HepG2 (cell line): ENCODE measurements at regions not wholly inside any gene's neighbourhood (a gene's known extent, or its start where the extent isn't known, plus 50 kb on each side); places are given as distances from the start of the nearest gene placed in this dataset.

ENCODE experiments used
- ATAC-seq: fragments of 200-7000 bp; cut with Tn5 transposase; 3 replicates; pipeline ENCODE4 v1.9.1; 2020; ENCODE audit warnings: mild to moderate bottlenecking, moderate library complexity
- BruUV-seq: library from RNA; stranded (reverse); fragments of 400-500 nt; replicated peaks from 2 replicates; lab custom pipeline; 2021; lab: Mats Ljungman, UMichigan
- CTCF ChIA-PET: fragments of 300-600 bp; formaldehyde crosslinking; extraction: SDS; loops from one replicate; lab custom pipeline; 2021; ENCODE audit warnings: low total read pairs, inconsistent platforms, low intra/inter-chr PET ratio; lab: Yijun Ruan, JAX
- POLR2A ChIA-PET: fragments of 350-600 bp; sonication (Branson Sonifier 250); formaldehyde crosslinking; loops from one replicate; lab custom pipeline; 2020; ENCODE audit warnings: antibody characterized with exemption, inconsistent platforms; lab: Yijun Ruan, JAX
- DNase-seq: peaks from one replicate; pipeline ENCODE4 v3.0.0-alpha.2; 2015; ENCODE audit warnings: low spot score
- FAIRE-seq: peaks from 3 replicates; lab custom pipeline; 2011; peaks lifted over from hg19 to GRCh38; lab: Jason Lieb, UNC
- H2AFZ ChIP-seq: one replicate; pipeline ENCODE4 v1.6.1; 2011; ENCODE audit warnings: low read length, inconsistent platforms
- H3K27ac ChIP-seq: fragments of 300-600 bp; 3 replicates; pipeline ENCODE4 v1.8.0; 2011; ENCODE audit warnings: mixed run types, mild to moderate bottlenecking, mixed read lengths, low read length, inconsistent platforms; ENCODE audit not compliant: insufficient read depth; ENCODE audit errors: extremely low read length
- H3K27me3 ChIP-seq, 2 experiments: fragments of 200-600 bp in 1 of 2; 2 replicates in 1 of 2; 3 replicates in 1 of 2; pipeline versions ENCODE4 v1.6.0 to v1.8.0; 2011; ENCODE audit warnings: low read length in 2 of 2, mild to moderate bottlenecking in 2 of 2, moderate library complexity in 2 of 2, inconsistent platforms in 1 of 2; ENCODE audit not compliant: insufficient read depth in 2 of 2, control insufficient read depth in 1 of 2
- H3K36me3 ChIP-seq, 2 experiments: fragments of 200-600 bp in 1 of 2; replicated peaks in 1 of 2; 2 replicates in 1 of 2; 3 replicates in 1 of 2; pipeline versions ENCODE4 v1.5.1 to v1.8.0; 2011; ENCODE audit warnings: low read length in 2 of 2, inconsistent platforms in 1 of 2; ENCODE audit not compliant: insufficient read depth in 2 of 2, control insufficient read depth in 1 of 2
- H3K4me1 ChIP-seq: 2 replicates; pipeline ENCODE4 v1.5.1; 2012; ENCODE audit warnings: low read length, inconsistent platforms; ENCODE audit not compliant: insufficient read depth
- H3K4me2 ChIP-seq: 2 replicates; pipeline ENCODE4 v1.6.0; 2011; ENCODE audit warnings: low read depth, low read length, inconsistent platforms
- H3K4me3 ChIP-seq, 3 experiments: fragments of 200-600 bp in 1 of 3; sonication (generic), shearing (Covaris generic) in 1 of 3; replicated peaks in 1 of 3; 2 replicates each; pipeline ENCODE4 v1.5.1; 2011 to 2016; ENCODE audit warnings: low read length in 3 of 3, inconsistent platforms in 2 of 3, low read depth in 2 of 3, mild to moderate bottlenecking in 2 of 3, control low read depth in 1 of 3, mixed read lengths in 1 of 3; ENCODE audit not compliant: insufficient read depth in 1 of 3
- H3K79me2 ChIP-seq: one replicate; pipeline ENCODE4 v1.6.1; 2011; ENCODE audit warnings: low read length, inconsistent platforms; ENCODE audit not compliant: insufficient read depth
- H3K9ac ChIP-seq: 2 replicates; pipeline ENCODE4 v1.6.0; 2011; ENCODE audit warnings: mild to moderate bottlenecking, low read depth, low read length, inconsistent platforms; ENCODE audit not compliant: insufficient read depth
- H3K9me3 ChIP-seq: 2 replicates; pipeline ENCODE4 v1.5.1; 2012; ENCODE audit warnings: mild to moderate bottlenecking, low read length
- H4K20me1 ChIP-seq: 2 replicates; pipeline ENCODE4 v1.6.0; 2011; ENCODE audit warnings: inconsistent platforms, mild to moderate bottlenecking, low read length, moderate library complexity; ENCODE audit not compliant: insufficient read depth
- ATF5 ChIP-seq: sonication (generic); formaldehyde crosslinking; IDR thresholded peaks from 2 replicates; pipeline ENCODE4 v1.4.0; 2020; ENCODE audit warnings: mild to moderate bottlenecking, low read depth, missing genetic modification reagents
- ATF7 ChIP-seq, 2 experiments: fragments of 450-650 bp in 1 of 2; sonication (generic) in 1 of 2; formaldehyde crosslinking in 1 of 2; IDR thresholded peaks; 2 replicates each; pipeline versions ENCODE4 v1.4.0 to v1.6.1; 2016 to 2020; ENCODE audit warnings: antibody characterized with exemption in 1 of 2, mild to moderate bottlenecking in 1 of 2, missing genetic modification reagents in 1 of 2
- DMAP1 ChIP-seq: IDR thresholded peaks from 2 replicates; pipeline ENCODE4 v1.6.1; 2016
- EED ChIP-seq: sonication (generic); formaldehyde crosslinking; IDR thresholded peaks from 2 replicates; pipeline ENCODE4 v1.5.0; 2020; ENCODE audit warnings: mild to moderate bottlenecking, missing genetic modification reagents
- EHMT2 ChIP-seq: fragments of 200-600 bp; sonication (generic); IDR thresholded peaks from 2 replicates; pipeline ENCODE4 v1.7.0; 2017; ENCODE audit warnings: antibody characterized with exemption, low read depth, low read length, borderline replicate concordance
- NCOR1 ChIP-seq: fragments of 200-600 bp; sonication (generic); IDR thresholded peaks from 2 replicates; pipeline ENCODE4 v1.7.0; 2017; ENCODE audit warnings: antibody characterized with exemption, low read length, borderline replicate concordance
- TARDBP ChIP-seq: sonication (generic); formaldehyde crosslinking; IDR thresholded peaks from 2 replicates; pipeline ENCODE4 v1.8.0; 2022; ENCODE audit warnings: mild to moderate bottlenecking, missing genetic modification reagents
- TRIM24 ChIP-seq: sonication (generic); formaldehyde crosslinking; IDR thresholded peaks from 2 replicates; pipeline ENCODE4 v1.8.0; 2022; ENCODE audit warnings: mild to moderate bottlenecking, missing genetic modification reagents
- ZEB1 ChIP-seq: IDR thresholded peaks from 2 replicates; pipeline ENCODE4 v1.6.1; 2012; ENCODE audit warnings: mild to moderate bottlenecking, low read depth, inconsistent platforms; ENCODE audit not compliant: insufficient replicate concordance
- ZNF282 ChIP-seq: fragments of 450-650 bp; IDR thresholded peaks from 2 replicates; pipeline ENCODE4 v1.6.1; 2018; ENCODE audit not compliant: partially characterized antibody
- ZNF431 ChIP-seq: sonication (generic); formaldehyde crosslinking; IDR thresholded peaks from 2 replicates; pipeline ENCODE4 v1.9.0; 2022; ENCODE audit warnings: missing genetic modification reagents, low read depth, mild to moderate bottlenecking, borderline replicate concordance
- ZNF510 ChIP-seq: sonication (generic); formaldehyde crosslinking; IDR thresholded peaks from 2 replicates; pipeline ENCODE4 v1.4.0; 2020; ENCODE audit warnings: low read depth, mild to moderate bottlenecking, missing genetic modification reagents
- ZNF652 ChIP-seq: IDR thresholded peaks from 2 replicates; pipeline ENCODE4 v1.6.1; 2016; ENCODE audit warnings: low read depth, borderline replicate concordance
- ZNF850 ChIP-seq: sonication (generic); formaldehyde crosslinking; conservative IDR thresholded peaks from 2 replicates; pipeline ENCODE4 v1.9.0; 2021; ENCODE audit warnings: mild to moderate bottlenecking, missing genetic modification reagents
- WGBS: methylation state at CpG from one replicate; pipeline ENCODE4 v1.1.6; 2017; ENCODE audit warnings: low lambda C conversion rate; 5-methylcytosine and 5-hydroxymethylcytosine counted together
- in situ Hi-C: cut with HindIII; loops from 2 replicates; pipeline ENCODE4 v1.10.0; 2017; ENCODE audit warnings: low pct_unique_long_range_greater_than_20kb; ENCODE audit not compliant: extremely low pct_ligation_motif_present
- intact Hi-C: fragments of 100-400 bp; cut with micrococcal nuclease; formaldehyde crosslinking; loops from one replicate; pipeline ENCODE4 v1.10.0; 2022; ENCODE audit not compliant: unreplicated experiment
- TF ChIP-seq, protein P1 (sequence below): sonication (generic); formaldehyde crosslinking; IDR thresholded peaks from 2 replicates; pipeline ENCODE4 v1.4.0; 2020; ENCODE audit warnings: mild to moderate bottlenecking, missing genetic modification reagents
- TF ChIP-seq, protein P2 (sequence below): sonication (generic); formaldehyde crosslinking; IDR thresholded peaks from 2 replicates; pipeline ENCODE4 v1.4.0; 2020; ENCODE audit warnings: missing genetic modification reagents

GRCh38 chr6:21781128-21781527 lies 187.6 kb downstream of the SOX4 start:
- Histone ChIP-seq H3K4me3 (no peak overlapping the region), H3K4me2 (no peak overlapping the region), H3K36me3 (no peaks in the 10 kb centered on the region), H3K9ac (no peak overlapping the region), H4K20me1 (no peaks in the 10 kb centered on the region), H3K9me3 (no peaks in the 10 kb centered on the region), H2AFZ (no peak overlapping the region), H3K27me3 (no peaks in the 10 kb centered on the region), H3K27ac (no peak overlapping the region), H3K79me2 (no peaks in the 10 kb centered on the region), H3K4me1 (no peaks in the 10 kb centered on the region)
- ChIA-PET POLR2A (no interaction called here), CTCF (no interaction called here)
- no peak for DNase-seq
- no peak for FAIRE-seq
- WGBS = 4% methylated on average over 3 of the region's 3 CpGs
- ATAC-seq = no peak
- no TSS peak for BruUV-seq
- TF ChIP-seq TARDBP (no peak), NCOR1 (no peak)
- TF ChIP-seq, protein P1, sequence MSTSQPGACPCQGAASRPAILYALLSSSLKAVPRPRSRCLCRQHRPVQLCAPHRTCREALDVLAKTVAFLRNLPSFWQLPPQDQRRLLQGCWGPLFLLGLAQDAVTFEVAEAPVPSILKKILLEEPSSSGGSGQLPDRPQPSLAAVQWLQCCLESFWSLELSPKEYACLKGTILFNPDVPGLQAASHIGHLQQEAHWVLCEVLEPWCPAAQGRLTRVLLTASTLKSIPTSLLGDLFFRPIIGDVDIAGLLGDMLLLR = no peak
- intact Hi-C loops (no loop called here), in situ Hi-C loops (no loop called here)

DNA sequence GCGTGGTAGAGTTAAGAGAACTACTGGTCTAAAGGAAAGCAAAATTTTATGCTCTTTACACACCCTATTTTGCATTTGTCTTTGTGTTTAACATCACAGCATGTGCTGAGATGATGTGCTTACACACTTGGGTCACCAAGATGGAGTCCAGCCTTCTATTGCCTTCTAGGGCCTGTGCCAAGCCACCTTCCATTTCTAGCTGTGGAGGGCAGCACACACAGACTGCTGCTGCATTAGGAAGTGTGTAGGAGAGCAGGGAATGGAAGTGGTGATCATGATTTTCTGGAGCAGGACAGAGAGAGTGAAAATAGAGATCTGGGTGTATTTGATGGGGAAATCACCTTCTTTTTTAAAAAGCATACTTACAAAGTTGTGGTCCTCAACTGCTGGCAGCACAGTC lies 191.6 kb downstream of the SOX4 start:
- Histone ChIP-seq H3K9ac (no peak overlapping the region), H2AFZ (no peak overlapping the region), H3K36me3 (no peaks in the 10 kb centered on the region), H3K79me2 (no peaks in the 10 kb centered on the region), H3K4me2 (no peak overlapping the region), H4K20me1 (no peaks in the 10 kb centered on the region), H3K4me1 (no peaks in the 10 kb centered on the region), H3K4me3 (no peak overlapping the region), H3K27ac (no peak overlapping the region), H3K27me3 (no peaks in the 10 kb centered on the region), H3K9me3 (no peaks in the 10 kb centered on the region)
- FAIRE-seq (no peak), ATAC-seq (peak; percentile 43; the same call in 2 of the 3 replicates), DNase-seq (no peak)
- POLR2A ChIA-PET = no interaction called here
- CTCF ChIA-PET = no interaction called here
- intact Hi-C loops = no loop called here
- BruUV-seq = no TSS peak
- in situ Hi-C loops = no loop called here
- 0% methylated on average over 1 of the region's 1 CpG for WGBS
- TF ChIP-seq ATF7 (IDR thresholded peaks at IDR 0.05) (no peak), ATF7 (CRISPR knock-in tag; IDR thresholded peaks at IDR 0.05) (no peak), DMAP1 (CRISPR knock-in tag) (no peak), EED (CRISPR knock-in tag) (no peak), TRIM24 (CRISPR knock-in tag) (no peak), ZNF431 (no peak), ZNF652 (no peak), ZNF282 (no peak), ZEB1 (no peak), EHMT2 (no peak), ZNF850 (no peak), ZNF510 (CRISPR knock-in tag) (no peak), ATF5 (CRISPR knock-in tag) (no peak)
- TF ChIP-seq, protein P2, sequence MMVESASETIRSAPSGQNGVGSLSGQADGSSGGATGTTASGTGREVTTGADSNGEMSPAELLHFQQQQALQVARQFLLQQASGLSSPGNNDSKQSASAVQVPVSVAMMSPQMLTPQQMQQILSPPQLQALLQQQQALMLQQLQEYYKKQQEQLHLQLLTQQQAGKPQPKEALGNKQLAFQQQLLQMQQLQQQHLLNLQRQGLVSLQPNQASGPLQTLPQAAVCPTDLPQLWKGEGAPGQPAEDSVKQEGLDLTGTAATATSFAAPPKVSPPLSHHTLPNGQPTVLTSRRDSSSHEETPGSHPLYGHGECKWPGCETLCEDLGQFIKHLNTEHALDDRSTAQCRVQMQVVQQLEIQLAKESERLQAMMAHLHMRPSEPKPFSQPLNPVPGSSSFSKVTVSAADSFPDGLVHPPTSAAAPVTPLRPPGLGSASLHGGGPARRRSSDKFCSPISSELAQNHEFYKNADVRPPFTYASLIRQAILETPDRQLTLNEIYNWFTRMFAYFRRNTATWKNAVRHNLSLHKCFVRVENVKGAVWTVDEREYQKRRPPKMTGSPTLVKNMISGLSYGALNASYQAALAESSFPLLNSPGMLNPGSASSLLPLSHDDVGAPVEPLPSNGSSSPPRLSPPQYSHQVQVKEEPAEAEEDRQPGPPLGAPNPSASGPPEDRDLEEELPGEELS (CRISPR knock-in tag) = no peak
